ENCODE measurements at regions not wholly inside any gene's neighbourhood (a gene's known extent, or its start where the extent isn't known, plus 50 kb on each side); places are given as distances from the start of the nearest gene placed in this dataset.
"Not testable (repeated sequence)": the region's sequence is repeated elsewhere in the genome, so short reads cannot be mapped to it uniquely, and the experiment has no call there.

DNA sequence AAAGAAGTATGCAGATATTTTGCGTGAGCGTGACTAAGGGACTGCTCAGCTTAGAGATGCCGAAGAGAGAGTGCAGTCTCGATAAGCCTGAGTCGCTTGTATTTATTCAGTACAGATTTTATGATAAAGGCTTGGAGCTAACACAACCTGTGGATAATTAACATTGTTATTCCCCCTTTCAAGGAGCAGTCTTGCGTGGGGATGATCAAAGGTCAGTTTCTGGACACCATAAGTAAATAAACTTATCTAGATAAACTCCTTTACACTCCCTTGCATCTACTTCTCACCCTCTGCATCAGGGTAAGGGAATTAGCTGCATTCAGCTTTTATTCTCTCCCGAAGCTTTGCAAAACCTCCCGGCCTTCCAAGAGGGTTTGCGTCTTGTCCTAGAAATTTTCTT is 357.8 kb upstream of the ST8SIA4 start:
- Histone ChIP-seq H3K27ac (no peak overlapping the region), H3K4me1 (replicated peaks) (no peaks in the 10 kb centered on the region), H3K4me3 (no peak overlapping the region), H3K27me3 (replicated peaks) (no peaks in the 10 kb centered on the region), H3K36me3 (no peaks in the 10 kb centered on the region), H3K9me3 (replicated peaks) (no peaks in the 10 kb centered on the region)
- no peak for DNase-seq (ENCODE audit: low read depth in 1 of 2, low spot score in 2 of 2)

DNA sequence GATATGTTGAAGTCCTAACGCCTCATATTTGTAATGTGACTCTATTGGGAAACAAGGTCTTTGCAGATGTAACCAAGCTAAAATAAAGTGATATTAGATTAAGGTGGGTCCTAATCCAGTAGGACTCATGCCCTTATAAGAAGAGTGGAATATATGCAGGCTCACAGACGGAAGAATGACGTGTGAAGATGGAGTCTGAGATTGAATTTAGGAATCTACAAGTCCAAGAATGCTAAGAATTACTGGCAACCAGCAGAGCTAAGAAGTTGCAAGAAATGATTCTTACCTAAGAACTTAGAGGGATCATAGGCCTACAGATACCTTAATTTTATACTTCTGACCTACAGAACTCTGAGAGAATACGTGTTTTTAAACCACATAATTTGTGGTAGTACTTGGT is 350.0 kb upstream of the ST8SIA4 start:
- no peak overlapping the region for H3K27ac ChIP-seq
- no peaks in the 10 kb centered on the region for H3K9me3 ChIP-seq (replicated peaks)
- H3K4me3 ChIP-seq: no peak overlapping the region
- no peaks in the 10 kb centered on the region; the same call in 1 of the 2 replicates for H3K27me3 ChIP-seq (replicated peaks)
- H3K4me1 ChIP-seq (replicated peaks): no peaks in the 10 kb centered on the region
- DNase-seq (ENCODE audit: low read depth in 1 of 2, low spot score in 2 of 2): no peak
- H3K36me3 ChIP-seq: no peaks in the 10 kb centered on the region

DNA sequence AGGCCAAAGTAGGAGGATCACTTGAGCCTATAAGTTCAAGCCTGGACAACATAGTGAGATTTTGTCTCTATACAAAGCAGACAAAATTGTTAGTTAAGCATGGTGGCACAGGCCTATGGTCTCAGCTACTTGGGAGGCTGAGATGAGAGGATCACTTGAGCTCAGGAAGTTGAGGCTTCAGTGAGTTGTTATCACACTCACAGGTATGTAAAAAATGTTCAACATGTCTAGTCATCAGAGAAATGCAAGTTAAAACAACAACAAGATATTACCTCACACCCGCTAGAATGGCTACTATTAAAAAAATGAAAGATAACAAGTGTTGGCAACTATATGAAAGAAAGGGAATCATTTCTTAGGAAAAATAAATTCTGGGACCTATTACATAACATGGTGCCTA is 341.5 kb upstream of the ST8SIA4 start:
- Histone ChIP-seq H3K27ac (no peak overlapping the region), H3K9me3 (replicated peaks) (no peaks in the 10 kb centered on the region), H3K4me3 (no peak overlapping the region), H3K4me1 (replicated peaks) (no peaks in the 10 kb centered on the region), H3K36me3 (no peaks in the 10 kb centered on the region), H3K27me3 (replicated peaks) (no peaks in the 10 kb centered on the region)
- DNase-seq (ENCODE audit: low read depth in 1 of 2, low spot score in 2 of 2): no peak

- Histone ChIP-seq H3K27ac (no peak overlapping the region), H3K27me3 (replicated peaks) (no peaks in the 10 kb centered on the region), H3K36me3 (no peaks in the 10 kb centered on the region), H3K4me1 (replicated peaks) (no peaks in the 10 kb centered on the region), H3K4me3 (no peak overlapping the region), H3K9me3 (replicated peaks) (0 out of 2 replicates have a peak, but pooled peaks cover 2% of the 10 kb centered on the region)
- DNase-seq (ENCODE audit: low read depth in 1 of 2, low spot score in 2 of 2): no peak
Measured at GRCh38 chr5:101212942-101213514, 309.9 kb upstream of the ST8SIA4 start.

GRCh38 chr5:101206534-101206933 is 303.5 kb upstream of the ST8SIA4 start:
- no peaks in the 10 kb centered on the region for H3K36me3 ChIP-seq

DNA sequence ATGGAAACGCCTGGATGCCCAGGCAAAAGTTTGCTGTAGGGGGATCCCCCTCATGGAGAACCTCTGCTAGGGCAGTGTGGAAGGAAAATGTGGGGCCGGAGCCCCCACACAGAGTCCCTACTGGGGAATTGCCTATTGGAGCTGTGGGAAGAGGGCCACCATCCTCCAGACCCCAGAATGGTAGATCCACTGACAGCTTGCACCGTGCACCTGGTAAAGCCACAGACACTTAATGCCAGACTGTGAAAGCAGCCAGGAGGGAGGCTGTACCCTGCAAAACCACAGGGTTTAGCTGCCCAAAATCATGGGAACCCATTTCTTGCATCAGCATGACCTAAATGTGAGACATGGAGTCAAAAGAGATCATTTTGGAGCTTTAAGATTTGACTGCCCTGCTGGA is 302.0 kb upstream of the ST8SIA4 start:
- not testable (repeated sequence) for H3K4me3 ChIP-seq; DNase-seq (ENCODE audit: low read depth in 1 of 2, low spot score in 2 of 2); H3K27me3 ChIP-seq (replicated peaks); H3K4me1 ChIP-seq (replicated peaks); H3K9me3 ChIP-seq (replicated peaks); H3K27ac ChIP-seq; H3K36me3 ChIP-seq

More at GRCh38 chr5:101206534-101206933, 303.5 kb upstream of the ST8SIA4 start:
- H3K4me3 ChIP-seq: no peak overlapping the region
- H3K4me1 ChIP-seq (replicated peaks): no peaks in the 10 kb centered on the region
- no peak for DNase-seq (ENCODE audit: low read depth in 1 of 2, low spot score in 2 of 2)
- no peaks in the 10 kb centered on the region for H3K27me3 ChIP-seq (replicated peaks)
- H3K9me3 ChIP-seq (replicated peaks): peaks cover 2% of the 10 kb centered on the region; the same call in 1 of the 2 replicates
- no peak overlapping the region for H3K27ac ChIP-seq

DNA sequence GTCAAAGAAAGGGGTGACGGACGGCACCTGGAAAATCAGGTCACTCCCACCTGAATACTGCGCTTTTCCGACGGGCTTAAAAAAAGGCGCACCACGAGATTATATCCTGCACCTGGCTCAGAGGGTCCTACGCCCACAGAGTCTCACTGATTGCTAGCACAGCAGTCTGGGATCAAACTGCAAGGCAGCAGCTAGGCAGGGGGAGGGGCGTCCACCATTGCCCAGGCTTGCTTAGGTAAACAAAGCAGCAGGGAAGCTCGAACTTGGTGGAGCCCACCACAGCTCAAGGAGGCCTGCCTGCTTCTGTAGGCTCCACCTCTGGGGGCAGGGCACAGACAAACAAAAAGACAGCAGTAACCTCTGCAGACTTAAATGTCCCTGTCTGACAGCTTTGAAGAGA is 277.3 kb upstream of the ST8SIA4 start:
- H3K4me1 ChIP-seq (replicated peaks); DNase-seq (ENCODE audit: low read depth in 1 of 2, low spot score in 2 of 2); H3K9me3 ChIP-seq (replicated peaks); H3K4me3 ChIP-seq; H3K36me3 ChIP-seq; H3K27ac ChIP-seq; H3K27me3 ChIP-seq (replicated peaks): not testable (repeated sequence)

DNA sequence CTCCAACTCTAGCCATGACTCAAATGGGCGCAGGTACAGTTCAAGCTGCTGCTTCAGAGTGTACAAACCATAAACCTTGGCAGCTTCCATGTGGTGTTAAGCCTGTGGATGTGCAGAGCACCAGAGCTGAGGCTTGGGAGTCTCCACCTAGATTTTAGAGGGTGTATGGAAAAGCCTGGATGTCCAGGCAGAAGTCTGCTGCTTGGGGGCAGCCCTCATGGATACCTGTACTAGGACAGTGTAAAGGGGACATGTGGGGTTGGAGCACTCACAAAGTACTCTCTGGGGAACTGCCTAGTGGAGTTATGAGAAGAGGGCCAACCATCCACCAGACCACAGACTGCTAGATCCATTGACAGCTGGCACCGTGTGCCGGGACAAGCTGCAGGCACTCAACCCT is 273.5 kb upstream of the ST8SIA4 start:
- H3K4me3 ChIP-seq: no peak overlapping the region
- DNase-seq (ENCODE audit: low read depth in 1 of 2, low spot score in 2 of 2): no peak
- H3K4me1 ChIP-seq (replicated peaks): no peaks in the 10 kb centered on the region

DNA sequence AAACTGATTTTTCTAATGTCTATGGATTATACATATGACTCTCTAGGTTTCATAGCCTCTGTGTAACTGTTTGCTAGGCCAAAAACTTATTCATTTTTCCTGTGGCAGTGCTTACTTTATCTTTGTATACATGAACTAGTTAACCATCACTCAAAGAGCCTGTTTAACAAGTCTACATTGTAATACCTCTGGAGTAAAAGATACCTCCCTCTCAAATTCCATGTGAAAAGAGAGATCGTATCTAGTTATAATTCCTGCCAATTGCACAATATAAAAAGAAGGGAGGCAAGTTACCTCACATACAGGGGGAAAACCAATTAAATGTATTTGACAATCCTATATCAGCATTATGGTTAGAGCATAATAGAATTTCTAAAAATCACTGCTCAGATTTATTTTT is 271.9 kb upstream of the ST8SIA4 start:
- no peaks in the 10 kb centered on the region; the same call in 1 of the 2 replicates for H3K9me3 ChIP-seq (replicated peaks)
- H3K4me3 ChIP-seq: no peak overlapping the region
- no peak for DNase-seq (ENCODE audit: low read depth in 1 of 2, low spot score in 2 of 2)
- no peaks in the 10 kb centered on the region for H3K36me3 ChIP-seq
- no peak overlapping the region for H3K27ac ChIP-seq
- no peaks in the 10 kb centered on the region for H3K4me1 ChIP-seq (replicated peaks)
- no peaks in the 10 kb centered on the region for H3K27me3 ChIP-seq (replicated peaks)

More for the DNA sequence above, 273.5 kb upstream of the ST8SIA4 start:
- no peaks in the 10 kb centered on the region for H3K36me3 ChIP-seq
- no peaks in the 10 kb centered on the region; the same call in 1 of the 2 replicates for H3K9me3 ChIP-seq (replicated peaks)
- H3K27ac ChIP-seq: no peak overlapping the region
- H3K27me3 ChIP-seq (replicated peaks): no peaks in the 10 kb centered on the region

DNA sequence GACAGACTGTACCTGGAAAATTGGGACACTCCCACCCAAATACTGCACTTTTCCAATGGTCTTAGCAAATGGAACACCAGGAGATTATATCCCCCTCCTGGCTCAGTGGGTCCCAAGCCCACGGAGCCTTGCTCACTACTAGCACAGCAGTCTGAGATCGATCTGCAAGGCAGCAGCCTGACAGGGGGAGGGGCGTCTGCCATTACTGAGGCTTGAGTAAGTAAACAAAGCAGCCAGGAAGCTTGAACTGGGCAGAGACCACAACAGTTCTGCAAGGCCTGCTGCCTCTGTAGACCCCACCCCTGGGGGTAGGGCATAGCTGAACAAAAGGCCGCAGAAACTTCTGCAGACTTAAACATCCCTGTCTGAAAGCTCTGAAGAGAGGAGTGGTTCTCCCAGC is 260.0 kb upstream of the ST8SIA4 start:
- DNase-seq (ENCODE audit: low read depth in 1 of 2, low spot score in 2 of 2): no peak
- H3K36me3 ChIP-seq: no peaks in the 10 kb centered on the region

GRCh38 chr5:101160002-101160401 is 256.9 kb upstream of the ST8SIA4 start:
- Histone ChIP-seq H3K36me3 (no peaks in the 10 kb centered on the region), H3K9me3 (replicated peaks) (no peaks in the 10 kb centered on the region), H3K27ac (no peak overlapping the region), H3K4me3 (no peak overlapping the region), H3K4me1 (replicated peaks) (no peaks in the 10 kb centered on the region), H3K27me3 (replicated peaks) (no peaks in the 10 kb centered on the region)
- DNase-seq (ENCODE audit: low read depth in 1 of 2, low spot score in 2 of 2): no peak

More for the DNA sequence above, 260.0 kb upstream of the ST8SIA4 start:
- Histone ChIP-seq H3K4me3 (no peak overlapping the region), H3K9me3 (replicated peaks) (no peaks in the 10 kb centered on the region), H3K27me3 (replicated peaks) (no peaks in the 10 kb centered on the region), H3K4me1 (replicated peaks) (no peaks in the 10 kb centered on the region), H3K27ac (no peak overlapping the region)

DNA sequence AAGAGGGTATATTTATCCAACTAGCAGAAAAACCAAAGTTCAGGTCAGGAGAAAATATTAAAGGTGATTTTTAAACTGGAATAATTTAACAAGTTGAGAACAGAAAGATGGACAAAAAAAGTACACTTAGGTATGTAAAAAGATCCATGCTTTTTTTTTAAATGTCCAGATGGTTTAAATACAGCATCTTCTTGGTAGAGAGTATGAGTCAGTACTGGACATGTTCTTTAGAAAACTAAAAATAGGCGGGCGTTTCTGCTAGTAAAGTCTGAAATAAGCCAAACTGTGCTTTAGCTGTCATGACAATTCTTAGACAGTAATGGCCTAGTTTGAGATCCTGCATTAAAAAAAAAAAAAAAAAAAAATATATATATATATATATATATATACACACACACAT is 255.9 kb upstream of the ST8SIA4 start:
- H3K36me3 ChIP-seq: no peaks in the 10 kb centered on the region
- no peaks in the 10 kb centered on the region for H3K4me1 ChIP-seq (replicated peaks)
- no peaks in the 10 kb centered on the region for H3K9me3 ChIP-seq (replicated peaks)
- DNase-seq (ENCODE audit: low read depth in 1 of 2, low spot score in 2 of 2): no peak
- H3K4me3 ChIP-seq: no peak overlapping the region
- no peaks in the 10 kb centered on the region for H3K27me3 ChIP-seq (replicated peaks)
- H3K27ac ChIP-seq: no peak overlapping the region

- no peak for DNase-seq (ENCODE audit: low read depth in 1 of 2, low spot score in 2 of 2)
- H3K36me3 ChIP-seq: no peaks in the 10 kb centered on the region
- no peak overlapping the region for H3K27ac ChIP-seq
Measured at GRCh38 chr5:101153526-101153925, 250.4 kb upstream of the ST8SIA4 start.

DNA sequence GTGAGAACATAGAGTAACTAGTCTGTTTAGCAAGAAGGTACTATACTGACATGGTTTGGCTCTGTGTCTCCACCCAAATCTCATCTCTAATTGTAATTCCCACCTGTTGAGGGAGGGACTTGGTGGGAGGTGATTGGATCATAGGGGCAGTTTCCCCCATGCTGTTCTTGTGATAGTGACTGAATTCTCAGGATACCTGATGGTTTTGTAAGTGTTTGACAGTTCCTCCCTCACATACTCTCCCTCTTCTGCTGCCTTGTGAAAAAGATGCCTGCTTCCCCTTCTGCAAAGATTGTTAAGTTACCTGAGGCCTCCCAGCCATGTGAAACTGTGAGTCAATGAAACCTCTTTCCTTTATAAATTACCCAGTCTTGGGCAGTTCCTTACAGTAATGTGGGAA is 240.4 kb upstream of the ST8SIA4 start:
- Histone ChIP-seq H3K27ac (no peak overlapping the region), H3K4me1 (replicated peaks) (no peaks in the 10 kb centered on the region), H3K9me3 (replicated peaks) (no peaks in the 10 kb centered on the region), H3K36me3 (no peaks in the 10 kb centered on the region), H3K4me3 (no peak overlapping the region), H3K27me3 (replicated peaks) (no peaks in the 10 kb centered on the region)
- no peak for DNase-seq (ENCODE audit: low read depth in 1 of 2, low spot score in 2 of 2)

More at GRCh38 chr5:101153526-101153925, 250.4 kb upstream of the ST8SIA4 start:
- H3K27me3 ChIP-seq (replicated peaks): no peaks in the 10 kb centered on the region
- no peaks in the 10 kb centered on the region for H3K4me1 ChIP-seq (replicated peaks)
- H3K4me3 ChIP-seq: no peak overlapping the region
- no peaks in the 10 kb centered on the region for H3K9me3 ChIP-seq (replicated peaks)

- Histone ChIP-seq H3K27ac (no peak overlapping the region), H3K4me3 (no peak overlapping the region), H3K9me3 (replicated peaks) (no peaks in the 10 kb centered on the region), H3K36me3 (no peaks in the 10 kb centered on the region), H3K27me3 (replicated peaks) (no peaks in the 10 kb centered on the region), H3K4me1 (replicated peaks) (no peaks in the 10 kb centered on the region)
- DNase-seq (ENCODE audit: low read depth in 1 of 2, low spot score in 2 of 2): no peak
Measured at GRCh38 chr5:101142102-101142501, 239.0 kb upstream of the ST8SIA4 start.

All from SJSA1 (cell line).